OCI-LY3 (cell line): ENCODE measurements at regions not wholly inside any gene's neighbourhood (a gene's known extent, or its start where the extent isn't known, plus 50 kb on each side); places are given as distances from the start of the nearest gene placed in this dataset.

Experiments used
- H2AFZ ChIP-seq: fragments of 200-600, 300-600 bp; shearing (Covaris generic); 2 replicates; pipeline ENCODE4 v1.6.0; 2014; ENCODE audit warnings: antibody characterized with exemption, low read depth, low read length
- H3K27ac ChIP-seq: fragments of 200-600, 300-600 bp; sonication (generic); 2 replicates; pipeline ENCODE4 v1.5.1; 2014; ENCODE audit warnings: mild to moderate bottlenecking, low read length, moderate library complexity, mixed read lengths
- H3K27me3 ChIP-seq: fragments of 200-600, 300-600 bp; sonication (generic); 2 replicates; pipeline ENCODE4 v1.6.1; 2014; ENCODE audit warnings: low read depth, low read length, mixed read lengths
- H3K36me3 ChIP-seq: fragments of 200-600, 300-600 bp; sonication (generic); replicated peaks from 2 replicates; pipeline ENCODE3; 2014; ENCODE audit warnings: low read depth, low read length, mixed read lengths
- H3K4me1 ChIP-seq: fragments of 300-600, 200-600 bp; sonication (generic); 2 replicates; pipeline ENCODE4 v1.6.1; 2014; ENCODE audit warnings: low read length, mixed read lengths
- H3K4me2 ChIP-seq: fragments of 200-600, 300-600 bp; sonication (generic); 2 replicates; pipeline ENCODE4 v1.6.1; 2014; ENCODE audit warnings: low read length, mixed read lengths
- H3K4me3 ChIP-seq: fragments of 300-600, 200-600 bp; sonication (generic); 2 replicates; pipeline ENCODE4 v1.5.1; 2014; ENCODE audit warnings: antibody characterized with exemption, mild to moderate bottlenecking, low read length, moderate library complexity
- H3K79me2 ChIP-seq: fragments of 300-600, 200-600 bp; shearing (Covaris generic); 2 replicates; pipeline ENCODE4 v1.6.1; 2014; ENCODE audit warnings: mild to moderate bottlenecking, low read length, mixed read lengths
- H3K9ac ChIP-seq: fragments of 300-600, 200-600 bp; shearing (Covaris generic); 2 replicates; pipeline ENCODE4 v1.6.0; 2014; ENCODE audit warnings: mild to moderate bottlenecking, low read length, moderate library complexity
- H3K9me3 ChIP-seq: fragments of 200-600, 300-600 bp; shearing (Covaris generic); 2 replicates; pipeline ENCODE4 v1.6.1; 2014; ENCODE audit warnings: low read length, mixed read lengths; ENCODE audit not compliant: insufficient read depth
- H4K20me1 ChIP-seq: fragments of 200-600, 300-600 bp; sonication (generic); 2 replicates; pipeline ENCODE4 v1.6.1; 2016; ENCODE audit warnings: low read length, mixed read lengths; ENCODE audit not compliant: insufficient read depth
- CTCF ChIP-seq: fragments of 200-600, 300-600 bp; sonication (generic); IDR thresholded peaks from 2 replicates; pipeline ENCODE4 v1.5.1; 2014; ENCODE audit warnings: antibody characterized with exemption, low read length, low read depth
- EZH2phosphoT487 ChIP-seq: fragments of 200-600 bp; shearing (Covaris generic); IDR thresholded peaks from 2 replicates; pipeline ENCODE4 v1.6.1; 2018; ENCODE audit warnings: antibody characterized with exemption, mixed run types, low read depth

GRCh38 chr2:228556717-228557116, 375.2 kb upstream of the SPHKAP start:
- no peaks in the 10 kb centered on the region for H3K36me3 ChIP-seq
- H4K20me1 ChIP-seq, result no peaks in the 10 kb centered on the region
- no peak overlapping the region for H3K27ac ChIP-seq
- no peak overlapping the region for H3K4me2 ChIP-seq
- no peak overlapping the region for H3K9ac ChIP-seq
- TF ChIP-seq EZH2phosphoT487 (no peak), CTCF (no peak)
- H2AFZ ChIP-seq, result no peak overlapping the region
- H3K9me3 ChIP-seq, result no peaks in the 10 kb centered on the region
- no peaks in the 10 kb centered on the region for H3K79me2 ChIP-seq
- H3K27me3 ChIP-seq, result no peaks in the 10 kb centered on the region
- H3K4me1 ChIP-seq, result peaks cover 18% of the 10 kb centered on the region
- H3K4me3 ChIP-seq, result no peak overlapping the region

GRCh38 chr2:228549441-228550007, 368.0 kb upstream of the SPHKAP start:
- TF ChIP-seq EZH2phosphoT487 (no peak), CTCF (no peak)
- Histone ChIP-seq H3K9me3 (no peaks in the 10 kb centered on the region), H3K27me3 (no peaks in the 10 kb centered on the region)

GRCh38 chr2:228548230-228548629, 366.7 kb upstream of the SPHKAP start:
- Histone ChIP-seq H3K4me3 (no peak overlapping the region), H3K9ac (no peak overlapping the region), H3K27ac (no peak overlapping the region), H3K4me2 (no peak overlapping the region), H3K36me3 (no peaks in the 10 kb centered on the region), H4K20me1 (no peaks in the 10 kb centered on the region), H3K79me2 (no peaks in the 10 kb centered on the region), H3K9me3 (no peaks in the 10 kb centered on the region), H3K27me3 (no peaks in the 10 kb centered on the region), H3K4me1 (peaks cover 29% of the 10 kb centered on the region), H2AFZ (no peak overlapping the region)
- TF ChIP-seq CTCF (no peak), EZH2phosphoT487 (no peak)

More at GRCh38 chr2:228549441-228550007, 368.0 kb upstream of the SPHKAP start:
- no peaks in the 10 kb centered on the region for H3K36me3 ChIP-seq
- peak overlapping the region; percentile 45 for H3K4me2 ChIP-seq
- peaks cover 29% of the 10 kb centered on the region for H3K4me1 ChIP-seq
- no peaks in the 10 kb centered on the region for H3K79me2 ChIP-seq
- no peak overlapping the region for H3K4me3 ChIP-seq
- H3K9ac ChIP-seq, result no peak overlapping the region
- no peak overlapping the region for H3K27ac ChIP-seq
- H4K20me1 ChIP-seq, result no peaks in the 10 kb centered on the region
- no peak overlapping the region for H2AFZ ChIP-seq

- no peaks in the 10 kb centered on the region for H4K20me1 ChIP-seq
- no peaks in the 10 kb centered on the region for H3K36me3 ChIP-seq
- TF ChIP-seq EZH2phosphoT487, result no peak
- TF ChIP-seq CTCF, result no peak
- H3K27me3 ChIP-seq, result no peaks in the 10 kb centered on the region
- H3K9me3 ChIP-seq, result no peaks in the 10 kb centered on the region
- H3K27ac ChIP-seq, result no peak overlapping the region
- H2AFZ ChIP-seq, result no peak overlapping the region
- no peak overlapping the region for H3K4me3 ChIP-seq
- no peak overlapping the region for H3K9ac ChIP-seq
- H3K79me2 ChIP-seq, result no peaks in the 10 kb centered on the region
- no peak overlapping the region for H3K4me2 ChIP-seq
- peaks cover 23% of the 10 kb centered on the region for H3K4me1 ChIP-seq
Measured at GRCh38 chr2:228545748-228546145, 364.3 kb upstream of the SPHKAP start.
